ENCODE measurements at regions not wholly inside any gene's neighbourhood (a gene's known extent, or its start where the extent isn't known, plus 50 kb on each side); places are given as distances from the start of the nearest gene placed in this dataset.

- TF ChIP-seq TAF1 (IDR thresholded peaks at IDR 0.05; ENCODE audit: borderline replicate concordance, low read depth, low read length) (no peak), EP300 (IDR thresholded peaks at IDR 0.05; ENCODE audit: borderline replicate concordance in 1 of 2, control insufficient read depth in 1 of 2, low read depth in 2 of 2, low read length in 2 of 2) (no peak), PML (IDR thresholded peaks at IDR 0.05; ENCODE audit: low read length) (no peak), GABPA (IDR thresholded peaks at IDR 0.05; ENCODE audit: low read depth) (no peak), POLR2AphosphoS5 (IDR thresholded peaks at IDR 0.05; ENCODE audit: low read length) (no peak), CREB1 (IDR thresholded peaks at IDR 0.05; ENCODE audit: low read depth) (no peak), CEBPB (IDR thresholded peaks at IDR 0.05; ENCODE audit: borderline replicate concordance in 1 of 2, low read depth in 2 of 2, low read length in 2 of 2) (no peak), HDAC6 (IDR thresholded peaks at IDR 0.05; ENCODE audit: unreplicated experiment) (no peak), ZBTB33 (IDR thresholded peaks at IDR 0.05) (no peak)
- TF ChIP-seq, protein P1, sequence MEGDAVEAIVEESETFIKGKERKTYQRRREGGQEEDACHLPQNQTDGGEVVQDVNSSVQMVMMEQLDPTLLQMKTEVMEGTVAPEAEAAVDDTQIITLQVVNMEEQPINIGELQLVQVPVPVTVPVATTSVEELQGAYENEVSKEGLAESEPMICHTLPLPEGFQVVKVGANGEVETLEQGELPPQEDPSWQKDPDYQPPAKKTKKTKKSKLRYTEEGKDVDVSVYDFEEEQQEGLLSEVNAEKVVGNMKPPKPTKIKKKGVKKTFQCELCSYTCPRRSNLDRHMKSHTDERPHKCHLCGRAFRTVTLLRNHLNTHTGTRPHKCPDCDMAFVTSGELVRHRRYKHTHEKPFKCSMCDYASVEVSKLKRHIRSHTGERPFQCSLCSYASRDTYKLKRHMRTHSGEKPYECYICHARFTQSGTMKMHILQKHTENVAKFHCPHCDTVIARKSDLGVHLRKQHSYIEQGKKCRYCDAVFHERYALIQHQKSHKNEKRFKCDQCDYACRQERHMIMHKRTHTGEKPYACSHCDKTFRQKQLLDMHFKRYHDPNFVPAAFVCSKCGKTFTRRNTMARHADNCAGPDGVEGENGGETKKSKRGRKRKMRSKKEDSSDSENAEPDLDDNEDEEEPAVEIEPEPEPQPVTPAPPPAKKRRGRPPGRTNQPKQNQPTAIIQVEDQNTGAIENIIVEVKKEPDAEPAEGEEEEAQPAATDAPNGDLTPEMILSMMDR (IDR thresholded peaks at IDR 0.05 in 2 of 3, conservative IDR thresholded peaks at IDR 0.05 in 1 of 3; ENCODE audit: control insufficient read depth in 2 of 3, extremely low read depth in 1 of 3, insufficient read depth in 1 of 3, low read depth in 3 of 3, low read length in 3 of 3), result no peak
These were observed 212.6 kb upstream of the FZD8 start for GRCh38 chr10:35854661-35855060.
